Neuronal stem cell (in vitro differentiated cells): ENCODE measurements at regions not wholly inside any gene's neighbourhood (a gene's known extent, or its start where the extent isn't known, plus 50 kb on each side); places are given as distances from the start of the nearest gene placed in this dataset.

ENCODE experiments used
- DNase-seq: peaks from one replicate; pipeline ENCODE4 v3.0.0-alpha.2; 2013; ENCODE audit warnings: low spot score
- H2AFZ ChIP-seq: one replicate; pipeline ENCODE4 v1.6.1; 2013; ENCODE audit warnings: mild to moderate bottlenecking, low read length, inconsistent platforms
- H2AK5ac ChIP-seq: 2 replicates; pipeline ENCODE4 v1.6.1; 2013; ENCODE audit warnings: low read depth, mild to moderate bottlenecking, inconsistent platforms, low read length, moderate library complexity, mixed read lengths
- H2BK120ac ChIP-seq: 2 replicates; pipeline ENCODE4 v1.6.1; 2013; ENCODE audit warnings: low read depth, mild to moderate bottlenecking, inconsistent platforms, low read length, moderate library complexity, mixed read lengths
- H2BK12ac ChIP-seq: one replicate; pipeline ENCODE4 v1.6.1; 2013; ENCODE audit warnings: low read length, inconsistent platforms
- H2BK15ac ChIP-seq: 2 replicates; pipeline ENCODE4 v1.6.1; 2013; ENCODE audit warnings: mild to moderate bottlenecking, low read length, inconsistent platforms, mixed read lengths
- H2BK5ac ChIP-seq: one replicate; pipeline ENCODE4 v1.6.1; 2013; ENCODE audit warnings: inconsistent platforms, mild to moderate bottlenecking, low read length, moderate library complexity
- H3K14ac ChIP-seq: one replicate; pipeline ENCODE4 v1.6.1; 2013; ENCODE audit warnings: low read length, inconsistent platforms
- H3K18ac ChIP-seq: 2 replicates; pipeline ENCODE4 v1.6.1; 2013; ENCODE audit warnings: low read length, inconsistent platforms
- H3K23ac ChIP-seq: 2 replicates; pipeline ENCODE4 v1.6.1; 2013; ENCODE audit warnings: low read depth, mild to moderate bottlenecking, mixed read lengths, low read length, inconsistent platforms; ENCODE audit not compliant: poor library complexity
- H3K27ac ChIP-seq: replicated peaks from 3 replicates; pipeline ENCODE4 v1.5.1; 2013; ENCODE audit warnings: low read length, inconsistent platforms
- H3K27me3 ChIP-seq, 3 experiments: 2 replicates each; pipeline ENCODE4 v1.6.1; 2013; ENCODE audit warnings: low read length in 3 of 3, mild to moderate bottlenecking in 2 of 3, inconsistent platforms in 1 of 3, low read depth in 1 of 3, mixed read lengths in 1 of 3, moderate library complexity in 1 of 3; ENCODE audit not compliant: control insufficient read depth in 3 of 3, insufficient read depth in 3 of 3
- H3K36me3 ChIP-seq, 2 donors: replicated peaks in 1 of 2; 2 replicates each; pipeline ENCODE4 v1.6.1; 2013; ENCODE audit warnings: low read length in 2 of 2; ENCODE audit not compliant: control insufficient read depth in 2 of 2, insufficient read depth in 2 of 2
- H3K4ac ChIP-seq: 2 replicates; pipeline ENCODE4 v1.6.1; 2013; ENCODE audit warnings: inconsistent platforms, mild to moderate bottlenecking, low read length, moderate library complexity
- H3K4me1 ChIP-seq, 2 donors: 1 replicate in 1 of 2; 2 replicates in 1 of 2; pipeline ENCODE4 v1.6.1; 2013; ENCODE audit warnings: low read length in 2 of 2, low read depth in 1 of 2; ENCODE audit not compliant: control insufficient read depth in 2 of 2, insufficient read depth in 1 of 2
- H3K4me2 ChIP-seq: one replicate; pipeline ENCODE4 v1.6.1; 2013; ENCODE audit warnings: mild to moderate bottlenecking, low read length, inconsistent platforms; ENCODE audit not compliant: insufficient read depth, poor library complexity, severe bottlenecking
- H3K4me3 ChIP-seq, 2 donors: 2 replicates each; pipeline ENCODE4 v1.5.1; 2013; ENCODE audit warnings: low read length in 2 of 2, mild to moderate bottlenecking in 2 of 2, inconsistent platforms in 1 of 2, moderate library complexity in 1 of 2
- H3K79me1 ChIP-seq: one replicate; pipeline ENCODE4 v1.6.1; 2013; ENCODE audit warnings: low read depth, mild to moderate bottlenecking, inconsistent platforms, low read length, moderate library complexity
- H3K9ac ChIP-seq: one replicate; pipeline ENCODE4 v1.6.1; 2013; ENCODE audit warnings: mild to moderate bottlenecking, low read depth, low read length, inconsistent platforms; ENCODE audit not compliant: poor library complexity
- H3K9me3 ChIP-seq, 2 donors: replicated peaks in 1 of 2; 2 replicates each; pipeline versions ENCODE3 to v1.6.1; 2013; ENCODE audit warnings: low read length in 2 of 2, mild to moderate bottlenecking in 2 of 2, inconsistent platforms in 1 of 2, low read depth in 1 of 2, mixed read lengths in 1 of 2, moderate library complexity in 1 of 2; ENCODE audit not compliant: control insufficient read depth in 2 of 2, insufficient read depth in 1 of 2
- H4K8ac ChIP-seq: one replicate; pipeline ENCODE4 v1.6.1; 2013; ENCODE audit warnings: low read depth, mild to moderate bottlenecking, inconsistent platforms, low read length, moderate library complexity
- H4K91ac ChIP-seq: one replicate; pipeline ENCODE4 v1.6.1; 2013; ENCODE audit warnings: low read length, low read depth, mild to moderate bottlenecking, inconsistent platforms; ENCODE audit not compliant: poor library complexity
- WGBS, 2 donors: extraction: QIAGEN DNeasy Blood & Tissue Kit; methylation state at CpG; one replicate each; pipeline ENCODE4 v1.1.7; 2013; ENCODE audit warnings: missing lambda C conversion rate in 2 of 2, mixed read lengths in 1 of 2; ENCODE audit not compliant: insufficient read length in 2 of 2, insufficient replicate concordance in 1 of 2; ENCODE audit errors: extremely low coverage in 2 of 2; 5-methylcytosine and 5-hydroxymethylcytosine counted together

- Histone ChIP-seq H2BK120ac (no peak overlapping the region), H3K14ac (no peak overlapping the region), H3K79me1 (no peaks in the 10 kb centered on the region), H4K91ac (no peak overlapping the region), H3K4me3 (no peak overlapping the region), H2AFZ (no peak overlapping the region), H2AK5ac (no peak overlapping the region), H3K27me3 (no peaks in the 10 kb centered on the region), H3K27ac (no peak overlapping the region), H3K4ac (no peak overlapping the region), H3K18ac (no peak overlapping the region), H3K4me2 (no peak overlapping the region), H2BK12ac (no peak overlapping the region), H3K36me3 (no peaks in the 10 kb centered on the region), H3K23ac (no peak overlapping the region), H4K8ac (no peak overlapping the region), H3K4me1 (peaks cover 10 to 16% of the 10 kb centered on the region in 2 donors), H3K9ac (no peak overlapping the region), H3K9me3 (no peaks in the 10 kb centered on the region), H2BK5ac (no peak overlapping the region), H2BK15ac (no peak overlapping the region)
- no CpG with 5 or more reads among the region's 1 CpG for WGBS, 2 donors
- no peak for DNase-seq
Measured at GRCh38 chr2:16252891-16253290, 312.5 kb downstream of the MYCN start.

GRCh38 chr2:16252251-16252650 lies 311.9 kb downstream of the MYCN start:
- H4K91ac ChIP-seq = no peak overlapping the region

GRCh38 chr2:16251511-16252225 lies 311.3 kb downstream of the MYCN start:
- no peak overlapping the region for H3K4me3 ChIP-seq
- no peak overlapping the region for H2BK120ac ChIP-seq
- no peak overlapping the region for H3K27ac ChIP-seq
- H2BK15ac ChIP-seq = no peak overlapping the region
- WGBS, 2 donors = no CpG with 5 or more reads among the region's 8 CpGs
- H3K27me3 ChIP-seq = no peaks in the 10 kb centered on the region
- DNase-seq = no peak
- H3K4me1 ChIP-seq = peaks cover 10 to 15% of the 10 kb centered on the region in 2 donors
- H2AFZ ChIP-seq = peak overlapping the region; percentile 58
- H2BK12ac ChIP-seq = no peak overlapping the region
- H3K9ac ChIP-seq = no peak overlapping the region
- H2AK5ac ChIP-seq = peak overlapping the region; percentile 40
- no peak overlapping the region for H3K14ac ChIP-seq
- H4K91ac ChIP-seq = no peak overlapping the region
- H3K23ac ChIP-seq = no peak overlapping the region
- H3K4ac ChIP-seq = no peak overlapping the region
- no peak overlapping the region for H4K8ac ChIP-seq
- no peak overlapping the region for H3K4me2 ChIP-seq
- no peak overlapping the region for H3K18ac ChIP-seq
- H2BK5ac ChIP-seq = no peak overlapping the region
- no peaks in the 10 kb centered on the region for H3K36me3 ChIP-seq
- no peaks in the 10 kb centered on the region for H3K9me3 ChIP-seq
- H3K79me1 ChIP-seq = no peaks in the 10 kb centered on the region

More at GRCh38 chr2:16252251-16252650, 311.9 kb downstream of the MYCN start:
- Histone ChIP-seq H2BK5ac (no peak overlapping the region), H3K9me3 (no peaks in the 10 kb centered on the region), H3K9ac (no peak overlapping the region), H2BK15ac (no peak overlapping the region), H3K4me1 (peaks cover 10 to 15% of the 10 kb centered on the region in 2 donors), H3K4me2 (no peak overlapping the region), H2AK5ac (no peak overlapping the region), H4K8ac (no peak overlapping the region), H3K79me1 (no peaks in the 10 kb centered on the region), H2AFZ (peak overlapping the region; percentile 58), H3K4me3 (no peak overlapping the region), H3K18ac (no peak overlapping the region), H3K27me3 (no peaks in the 10 kb centered on the region), H2BK12ac (no peak overlapping the region), H3K36me3 (no peaks in the 10 kb centered on the region), H3K27ac (no peak overlapping the region), H3K23ac (no peak overlapping the region), H2BK120ac (no peak overlapping the region), H3K4ac (no peak overlapping the region), H3K14ac (no peak overlapping the region)
- WGBS, 2 donors = no CpG with 5 or more reads among the region's 9 CpGs
- no peak for DNase-seq

- no peak overlapping the region for H3K23ac ChIP-seq
- no peak overlapping the region for H4K91ac ChIP-seq
- H3K4me2 ChIP-seq = no peak overlapping the region
- no peak overlapping the region for H3K9ac ChIP-seq
- no peak overlapping the region for H2BK120ac ChIP-seq
- H3K4me3 ChIP-seq = no peak overlapping the region
- H3K14ac ChIP-seq = no peak overlapping the region
- no peak overlapping the region for H2AFZ ChIP-seq
- H3K4me1 ChIP-seq = peaks cover 10 to 15% of the 10 kb centered on the region in 2 donors
- WGBS, 2 donors = no CpG with 5 or more reads among the region's 5 CpGs
- no peaks in the 10 kb centered on the region for H3K9me3 ChIP-seq
- H3K4ac ChIP-seq = no peak overlapping the region
- no peak overlapping the region for H2BK15ac ChIP-seq
- DNase-seq = no peak
- no peak overlapping the region for H2AK5ac ChIP-seq
- H4K8ac ChIP-seq = no peak overlapping the region
- no peaks in the 10 kb centered on the region for H3K36me3 ChIP-seq
- no peak overlapping the region for H3K18ac ChIP-seq
- H3K79me1 ChIP-seq = no peaks in the 10 kb centered on the region
- no peaks in the 10 kb centered on the region for H3K27me3 ChIP-seq
- H3K27ac ChIP-seq = no peak overlapping the region
- no peak overlapping the region for H2BK5ac ChIP-seq
- no peak overlapping the region for H2BK12ac ChIP-seq
Measured at GRCh38 chr2:16250886-16251285, 310.5 kb downstream of the MYCN start.
